ENCODE measurements at regions not wholly inside any gene's neighbourhood (a gene's known extent, or its start where the extent isn't known, plus 50 kb on each side); places are given as distances from the start of the nearest gene placed in this dataset.

DNA sequence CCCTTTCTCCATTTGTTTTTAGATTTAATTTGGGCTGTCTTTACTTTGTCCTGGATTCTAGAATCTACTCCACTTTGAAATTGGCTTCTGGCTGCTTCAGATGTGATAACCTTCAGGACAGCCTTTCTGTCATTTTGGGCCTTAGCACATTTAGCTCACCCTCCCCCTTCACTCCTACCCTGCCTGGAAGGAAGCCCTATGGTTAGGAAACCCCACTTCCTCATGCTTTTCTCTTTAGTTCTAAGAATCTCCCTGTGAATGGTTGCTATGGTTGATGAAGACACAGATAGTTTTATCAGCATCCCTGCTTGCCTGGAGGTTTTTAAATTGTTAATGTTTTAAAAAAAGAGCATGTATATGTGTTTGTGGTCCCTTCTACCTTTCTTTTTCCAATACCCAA, 100.7 kb upstream of the PTPN13 start:
- no peak overlapping the region for H3K4me3 ChIP-seq
- no peaks in the 10 kb centered on the region for H3K4me1 ChIP-seq (ENCODE audit: low read depth)
- H3K9me3 ChIP-seq (ENCODE audit: low read depth): no peaks in the 10 kb centered on the region
- no peaks in the 10 kb centered on the region for H3K27me3 ChIP-seq
- TF ChIP-seq, protein P1, sequence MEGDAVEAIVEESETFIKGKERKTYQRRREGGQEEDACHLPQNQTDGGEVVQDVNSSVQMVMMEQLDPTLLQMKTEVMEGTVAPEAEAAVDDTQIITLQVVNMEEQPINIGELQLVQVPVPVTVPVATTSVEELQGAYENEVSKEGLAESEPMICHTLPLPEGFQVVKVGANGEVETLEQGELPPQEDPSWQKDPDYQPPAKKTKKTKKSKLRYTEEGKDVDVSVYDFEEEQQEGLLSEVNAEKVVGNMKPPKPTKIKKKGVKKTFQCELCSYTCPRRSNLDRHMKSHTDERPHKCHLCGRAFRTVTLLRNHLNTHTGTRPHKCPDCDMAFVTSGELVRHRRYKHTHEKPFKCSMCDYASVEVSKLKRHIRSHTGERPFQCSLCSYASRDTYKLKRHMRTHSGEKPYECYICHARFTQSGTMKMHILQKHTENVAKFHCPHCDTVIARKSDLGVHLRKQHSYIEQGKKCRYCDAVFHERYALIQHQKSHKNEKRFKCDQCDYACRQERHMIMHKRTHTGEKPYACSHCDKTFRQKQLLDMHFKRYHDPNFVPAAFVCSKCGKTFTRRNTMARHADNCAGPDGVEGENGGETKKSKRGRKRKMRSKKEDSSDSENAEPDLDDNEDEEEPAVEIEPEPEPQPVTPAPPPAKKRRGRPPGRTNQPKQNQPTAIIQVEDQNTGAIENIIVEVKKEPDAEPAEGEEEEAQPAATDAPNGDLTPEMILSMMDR (IDR thresholded peaks at IDR 0.05; ENCODE audit: low read depth, low read length): no peak
- peak in 1 of 2 donors; percentile 62 for DNase-seq (ENCODE audit: low read depth in 1 of 2, low spot score in 1 of 2)
- no peak overlapping the region for H3K27ac ChIP-seq
- no peaks in the 10 kb centered on the region for H3K36me3 ChIP-seq

DNA sequence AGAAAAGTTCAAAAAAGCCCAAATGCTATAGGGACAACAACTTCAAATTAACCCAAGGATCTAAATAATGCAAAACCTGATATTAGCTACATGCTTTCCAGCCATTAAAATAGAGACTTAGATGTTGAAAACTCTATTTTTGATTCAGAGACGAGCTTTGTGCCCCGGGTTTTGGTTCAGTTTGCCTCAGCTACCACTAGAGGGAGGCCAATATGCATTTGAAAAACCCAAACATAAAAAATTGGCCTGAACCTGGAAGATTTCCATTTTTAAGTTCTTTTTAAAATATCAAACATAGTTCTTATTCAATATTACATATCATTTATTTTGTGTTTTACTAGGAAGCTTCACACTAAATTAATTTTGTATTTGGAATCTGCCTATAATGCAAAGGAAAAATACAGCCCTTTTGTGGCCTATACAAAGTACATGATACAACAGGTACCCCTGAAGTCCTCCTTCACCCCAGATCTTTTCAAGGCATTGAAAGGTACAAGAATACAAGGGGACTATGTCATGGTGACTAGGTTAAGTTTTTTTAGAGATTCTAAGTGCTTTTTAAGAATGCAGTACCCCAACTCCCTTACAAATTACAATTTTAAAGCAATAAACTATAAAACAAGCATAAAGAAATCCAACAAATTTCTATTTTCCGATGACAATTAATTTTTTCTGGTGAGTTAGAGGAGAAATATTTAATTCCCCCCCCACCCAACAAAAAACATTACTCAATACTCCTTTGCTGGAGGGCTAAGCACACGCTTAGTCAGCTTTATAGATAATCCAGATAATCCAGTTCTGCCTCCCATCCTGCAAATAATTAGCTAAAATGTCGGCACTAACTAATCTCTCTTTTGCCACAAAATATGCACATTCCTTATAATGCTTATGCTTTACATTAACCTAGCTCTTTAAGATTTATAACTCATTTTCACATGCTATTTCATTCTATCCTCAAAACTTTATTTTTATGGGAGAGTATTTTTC, 97.7 kb upstream of the PTPN13 start:
- Histone ChIP-seq H3K4me1 (ENCODE audit: low read depth) (no peaks in the 10 kb centered on the region), H3K4me3 (no peak overlapping the region), H3K27ac (no peak overlapping the region), H3K9me3 (ENCODE audit: low read depth) (no peaks in the 10 kb centered on the region), H3K27me3 (no peaks in the 10 kb centered on the region), H3K36me3 (no peaks in the 10 kb centered on the region)
- TF ChIP-seq, protein P1 (IDR thresholded peaks at IDR 0.05; ENCODE audit: low read depth, low read length): peak; percentile 90
- peak; percentile 49 to 71 for DNase-seq (ENCODE audit: low read depth in 1 of 2, low spot score in 1 of 2)

DNA sequence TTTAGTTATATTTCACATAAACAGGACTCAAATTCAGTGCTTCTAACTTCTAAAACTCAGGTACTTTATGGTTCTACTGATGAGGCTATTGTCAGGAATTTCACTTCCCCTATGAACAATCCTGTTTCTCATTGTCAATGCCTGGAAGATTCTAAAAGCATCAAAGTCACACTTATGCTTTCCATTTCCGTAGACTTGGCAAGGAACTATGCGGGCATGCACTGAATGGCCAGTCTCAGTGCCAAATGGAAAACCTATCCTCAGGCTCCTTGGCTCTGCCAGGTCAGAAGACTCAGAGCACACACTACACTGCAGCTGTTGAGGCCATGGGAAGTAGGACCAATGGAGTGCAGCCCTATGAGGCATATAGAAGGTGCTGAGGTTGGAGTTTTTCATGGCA, 97.0 kb upstream of the PTPN13 start:
- Histone ChIP-seq H3K4me1 (ENCODE audit: low read depth) (no peaks in the 10 kb centered on the region), H3K9me3 (ENCODE audit: low read depth) (no peaks in the 10 kb centered on the region), H3K36me3 (no peaks in the 10 kb centered on the region), H3K27me3 (no peaks in the 10 kb centered on the region), H3K27ac (no peak overlapping the region), H3K4me3 (no peak overlapping the region)
- DNase-seq (ENCODE audit: low read depth in 1 of 2, low spot score in 1 of 2): peak in 1 of 2 donors; percentile 38
- TF ChIP-seq, protein P1 (IDR thresholded peaks at IDR 0.05; ENCODE audit: low read depth, low read length): no peak

DNA sequence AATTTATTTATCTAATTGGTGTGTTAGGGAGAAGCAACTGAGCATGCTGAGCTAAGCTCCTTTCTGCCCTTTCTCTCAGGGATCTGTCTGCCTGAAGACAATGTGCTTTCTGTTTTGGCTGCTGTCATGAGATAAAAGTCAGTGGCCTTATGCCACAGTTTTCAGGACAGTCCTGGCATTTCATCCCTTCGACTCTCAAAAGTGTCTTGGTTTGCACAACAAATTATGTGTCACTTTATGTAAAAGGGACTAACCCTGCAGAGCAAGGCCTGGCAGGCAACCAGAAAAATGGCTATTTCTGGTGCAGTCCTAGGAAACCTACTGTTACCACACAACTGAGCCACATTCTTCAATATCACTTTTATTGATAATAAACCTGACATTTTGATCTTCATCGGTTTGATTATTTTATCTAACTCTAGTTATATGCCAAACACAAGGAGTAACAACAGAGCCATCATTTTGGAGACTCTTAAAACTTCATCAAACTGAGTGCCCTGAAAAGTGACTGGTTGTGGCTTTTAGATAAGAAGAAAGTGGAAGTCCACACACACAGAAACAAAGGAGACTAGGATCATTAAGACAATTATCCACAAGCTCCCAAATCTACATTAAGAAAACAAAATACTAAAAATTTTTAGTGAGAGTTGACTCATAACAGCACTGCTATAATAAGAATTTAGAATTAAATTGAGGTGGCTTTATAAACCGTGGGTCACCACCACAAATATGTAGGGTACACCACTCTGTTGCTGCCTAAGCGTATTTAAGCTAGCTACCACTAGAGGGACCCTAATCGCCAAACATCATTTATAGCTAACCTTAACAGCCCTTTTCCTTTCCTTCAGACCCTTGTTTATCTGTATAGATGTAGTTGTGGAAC, 95.9 kb upstream of the PTPN13 start:
- H3K4me3 ChIP-seq: no peak overlapping the region
- H3K27ac ChIP-seq: no peak overlapping the region
- H3K27me3 ChIP-seq: no peaks in the 10 kb centered on the region
- peak; percentile 74 to 78 for DNase-seq (ENCODE audit: low read depth in 1 of 2, low spot score in 1 of 2)
- no peaks in the 10 kb centered on the region for H3K9me3 ChIP-seq (ENCODE audit: low read depth)
- TF ChIP-seq, protein P1 (IDR thresholded peaks at IDR 0.05; ENCODE audit: low read depth, low read length): peak; percentile 83
- H3K36me3 ChIP-seq: no peaks in the 10 kb centered on the region
- H3K4me1 ChIP-seq (ENCODE audit: low read depth): no peaks in the 10 kb centered on the region

DNA sequence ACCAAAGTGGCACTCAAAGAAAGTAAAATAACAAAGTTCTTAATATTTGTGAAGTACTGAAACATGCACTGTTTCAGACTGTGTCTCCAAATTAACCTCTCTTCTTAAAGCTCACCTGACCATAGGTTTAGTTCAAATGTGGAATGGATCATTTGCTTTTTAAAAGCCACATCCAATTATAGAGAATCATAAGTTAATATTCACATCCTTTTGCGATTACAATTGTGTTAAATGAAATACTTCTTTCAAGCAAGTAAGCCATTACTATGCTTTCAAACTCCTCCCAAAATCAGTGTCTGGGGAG, 95.3 kb upstream of the PTPN13 start:
- H3K36me3 ChIP-seq: no peaks in the 10 kb centered on the region
- no peak overlapping the region for H3K4me3 ChIP-seq
- H3K27me3 ChIP-seq: no peaks in the 10 kb centered on the region
- H3K27ac ChIP-seq: no peak overlapping the region
- TF ChIP-seq, protein P1 (IDR thresholded peaks at IDR 0.05; ENCODE audit: low read depth, low read length): no peak
- no peaks in the 10 kb centered on the region for H3K9me3 ChIP-seq (ENCODE audit: low read depth)
- H3K4me1 ChIP-seq (ENCODE audit: low read depth): no peaks in the 10 kb centered on the region
- no peak for DNase-seq (ENCODE audit: low read depth in 1 of 2, low spot score in 1 of 2)

Measured in cardiac muscle cell (in vitro differentiated cells and primary cell).